ENCODE measurements at regions not wholly inside any gene's neighbourhood (a gene's known extent, or its start where the extent isn't known, plus 50 kb on each side); places are given as distances from the start of the nearest gene placed in this dataset.

GRCh38 chr1:187790724-187791123, 962.0 kb downstream of the PLA2G4A start:
- TF ChIP-seq, protein P1, sequence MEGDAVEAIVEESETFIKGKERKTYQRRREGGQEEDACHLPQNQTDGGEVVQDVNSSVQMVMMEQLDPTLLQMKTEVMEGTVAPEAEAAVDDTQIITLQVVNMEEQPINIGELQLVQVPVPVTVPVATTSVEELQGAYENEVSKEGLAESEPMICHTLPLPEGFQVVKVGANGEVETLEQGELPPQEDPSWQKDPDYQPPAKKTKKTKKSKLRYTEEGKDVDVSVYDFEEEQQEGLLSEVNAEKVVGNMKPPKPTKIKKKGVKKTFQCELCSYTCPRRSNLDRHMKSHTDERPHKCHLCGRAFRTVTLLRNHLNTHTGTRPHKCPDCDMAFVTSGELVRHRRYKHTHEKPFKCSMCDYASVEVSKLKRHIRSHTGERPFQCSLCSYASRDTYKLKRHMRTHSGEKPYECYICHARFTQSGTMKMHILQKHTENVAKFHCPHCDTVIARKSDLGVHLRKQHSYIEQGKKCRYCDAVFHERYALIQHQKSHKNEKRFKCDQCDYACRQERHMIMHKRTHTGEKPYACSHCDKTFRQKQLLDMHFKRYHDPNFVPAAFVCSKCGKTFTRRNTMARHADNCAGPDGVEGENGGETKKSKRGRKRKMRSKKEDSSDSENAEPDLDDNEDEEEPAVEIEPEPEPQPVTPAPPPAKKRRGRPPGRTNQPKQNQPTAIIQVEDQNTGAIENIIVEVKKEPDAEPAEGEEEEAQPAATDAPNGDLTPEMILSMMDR (IDR thresholded peaks at IDR 0.05), result no peak
- no peak for TF ChIP-seq POLR2A (IDR thresholded peaks at IDR 0.05)

All from body of pancreas (tissue), 4 donors.